Activated T-helper 2 cell treated with anti-CD3 and anti-CD28 coated beads, Interferon-gamma antibody, Interleukin-2, Interleukin-4, amounts not matched to agents 10 μg/mL and 5 μg/mL and 100 μg/mL, durations not matched to agents 14 hours and 24 hours and 36 hours (primary cell): ENCODE measurements at regions not wholly inside any gene's neighbourhood (a gene's known extent, or its start where the extent isn't known, plus 50 kb on each side); places are given as distances from the start of the nearest gene placed in this dataset.

ENCODE experiments used
- DNase-seq: peaks from one replicate; pipeline ENCODE4 v3.0.0; 2021; ENCODE audit warnings: low spot score
- H3K27ac Mint-ChIP-seq: one replicate; pipeline ENCODE4 v1.8.0; 2021; ENCODE audit warnings: mixed read lengths
- H3K27me3 Mint-ChIP-seq: one replicate; pipeline ENCODE4 v1.8.0; 2021; ENCODE audit warnings: low read depth, mixed read lengths
- H3K36me3 Mint-ChIP-seq: one replicate; pipeline ENCODE4 v1.8.0; 2021; ENCODE audit warnings: low read depth, mixed read lengths
- H3K4me1 Mint-ChIP-seq: one replicate; pipeline ENCODE4 v1.8.0; 2021; ENCODE audit warnings: low read depth, mixed read lengths
- H3K4me3 Mint-ChIP-seq: one replicate; pipeline ENCODE4 v1.8.0; 2021; ENCODE audit warnings: low read depth, mild to moderate bottlenecking, moderate library complexity, mixed read lengths
- H3K9me3 Mint-ChIP-seq: one replicate; pipeline ENCODE4 v1.8.0; 2021; ENCODE audit warnings: mixed read lengths
- intact Hi-C: fragments of 100-400 bp; cut with micrococcal nuclease; formaldehyde crosslinking; loops from one replicate; pipeline ENCODE4 v1.15.1; 2023

DNA sequence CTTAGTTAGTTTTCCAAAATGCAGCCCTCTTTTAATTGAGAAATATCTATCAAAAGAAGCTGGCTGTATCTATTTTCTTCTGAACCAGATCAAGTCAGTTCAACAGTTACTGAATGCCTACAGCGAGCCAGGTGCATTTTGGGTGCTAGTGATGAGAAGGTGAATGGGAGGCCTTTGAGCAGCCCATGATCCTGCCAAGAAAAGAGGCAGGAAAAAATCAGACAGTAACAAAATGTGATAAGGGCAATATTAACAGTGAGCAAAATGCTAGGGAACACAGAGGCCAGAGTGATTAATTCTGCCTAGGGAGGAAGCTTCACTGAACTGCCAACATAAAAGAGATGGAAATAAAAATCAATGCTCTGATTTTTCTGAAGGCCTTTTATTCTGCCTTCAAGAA lies 248.5 kb downstream of the SNCA start:
- Mint-ChIP-seq H3K9me3 (no peaks in the 10 kb centered on the region), H3K4me1 (no peaks in the 10 kb centered on the region), H3K27ac (no peak overlapping the region), H3K36me3 (no peaks in the 10 kb centered on the region), H3K27me3 (peaks cover 13% of the 10 kb centered on the region), H3K4me3 (no peak overlapping the region)
- no peak for DNase-seq
- intact Hi-C loops, result loop anchor here (5.0 kb wide), 1 partner anchor 314 kb away; no protein-coding TSS in a partner anchor

DNA sequence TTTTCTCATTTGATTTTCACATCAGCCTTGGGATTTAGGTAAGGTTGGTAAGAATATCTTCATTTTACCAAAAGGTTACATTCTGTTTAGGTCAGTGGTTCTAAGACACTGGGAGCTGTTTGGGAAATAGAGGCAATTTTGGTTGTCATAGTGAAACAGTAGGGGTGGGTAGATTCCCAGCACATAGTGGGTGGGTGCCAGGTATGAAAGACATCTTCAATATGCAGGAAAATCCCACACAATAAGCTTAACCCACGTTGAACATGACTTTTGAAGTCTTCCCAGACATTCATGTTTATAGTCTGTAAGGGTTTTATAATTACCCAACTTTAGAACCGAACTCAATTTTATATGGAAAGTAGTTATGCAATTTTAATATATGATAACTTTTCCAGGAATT lies 249.6 kb downstream of the SNCA start:
- intact Hi-C loops, result loop anchor here (5.0 kb wide), 1 partner anchor 315 kb away; no protein-coding TSS in a partner anchor
- H3K36me3 Mint-ChIP-seq, result no peaks in the 10 kb centered on the region
- no peaks in the 10 kb centered on the region for H3K4me1 Mint-ChIP-seq
- H3K27me3 Mint-ChIP-seq, result peaks cover 12% of the 10 kb centered on the region
- H3K27ac Mint-ChIP-seq, result no peak overlapping the region
- no peaks in the 10 kb centered on the region for H3K9me3 Mint-ChIP-seq
- no peak for DNase-seq
- H3K4me3 Mint-ChIP-seq, result no peak overlapping the region

GRCh38 chr4:89586864-89587263 lies 250.1 kb downstream of the SNCA start:
- no peak for DNase-seq
- no peak overlapping the region for H3K4me3 Mint-ChIP-seq
- no peak overlapping the region for H3K27ac Mint-ChIP-seq
- H3K4me1 Mint-ChIP-seq, result no peaks in the 10 kb centered on the region
- peaks cover 16% of the 10 kb centered on the region for H3K27me3 Mint-ChIP-seq
- intact Hi-C loops, result loop anchor here (5.0 kb wide), 1 partner anchor 315 kb away; no protein-coding TSS in a partner anchor
- H3K36me3 Mint-ChIP-seq, result no peaks in the 10 kb centered on the region
- H3K9me3 Mint-ChIP-seq, result no peaks in the 10 kb centered on the region

DNA sequence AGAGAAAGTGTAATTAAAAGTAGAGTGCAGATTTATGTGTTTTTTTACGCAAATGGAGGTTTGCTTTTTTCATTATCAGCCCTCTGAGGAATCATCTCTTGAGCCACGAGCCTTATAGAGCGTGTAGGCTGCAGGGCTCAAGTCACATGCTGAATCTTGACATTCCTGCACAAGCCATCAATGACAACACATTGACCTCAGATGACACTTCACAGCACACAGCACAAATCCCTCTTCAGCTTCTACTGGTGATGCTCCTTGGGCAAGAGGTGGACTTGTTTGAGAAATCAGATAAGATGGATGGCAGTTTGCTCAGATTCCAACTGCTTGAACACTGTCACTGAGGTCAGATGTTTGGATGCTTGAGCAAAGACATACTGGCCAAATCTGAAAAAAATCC lies 250.6 kb downstream of the SNCA start:
- peaks cover 16% of the 10 kb centered on the region for H3K27me3 Mint-ChIP-seq
- intact Hi-C loops, result loop anchor here (5.0 kb wide), 1 partner anchor 316 kb away; no protein-coding TSS in a partner anchor
- no peak overlapping the region for H3K4me3 Mint-ChIP-seq
- no peak for DNase-seq
- no peak overlapping the region for H3K27ac Mint-ChIP-seq
- H3K9me3 Mint-ChIP-seq, result no peaks in the 10 kb centered on the region
- H3K4me1 Mint-ChIP-seq, result no peaks in the 10 kb centered on the region
- no peaks in the 10 kb centered on the region for H3K36me3 Mint-ChIP-seq

GRCh38 chr4:89582756-89583505 lies 254.0 kb downstream of the SNCA start:
- H3K9me3 Mint-ChIP-seq, result no peaks in the 10 kb centered on the region
- no peak overlapping the region for H3K4me3 Mint-ChIP-seq
- intact Hi-C loops, result no loop called here
- H3K27me3 Mint-ChIP-seq, result peaks cover 17% of the 10 kb centered on the region
- H3K36me3 Mint-ChIP-seq, result no peaks in the 10 kb centered on the region
- DNase-seq, result no peak
- no peaks in the 10 kb centered on the region for H3K4me1 Mint-ChIP-seq
- no peak overlapping the region for H3K27ac Mint-ChIP-seq

DNA sequence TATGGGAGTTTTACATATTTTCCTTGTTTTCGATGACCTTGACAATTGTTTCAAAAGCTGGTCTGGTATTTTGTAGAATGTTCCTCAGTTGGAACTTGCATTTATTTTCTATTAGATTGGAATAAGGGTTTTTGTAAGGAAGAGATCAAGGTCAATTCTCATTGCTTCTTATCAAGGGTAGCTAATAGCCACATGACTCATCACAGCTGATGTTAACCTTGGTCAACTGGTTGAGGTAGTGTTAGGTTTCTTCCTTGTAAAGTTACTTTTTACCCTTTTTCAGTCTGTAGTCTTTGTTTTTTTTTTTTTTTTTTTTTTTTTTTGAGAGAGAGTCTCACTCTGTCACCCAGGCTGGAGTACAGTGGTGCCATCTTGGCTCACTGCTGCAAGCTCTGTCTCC lies 257.2 kb downstream of the SNCA start:
- DNase-seq, result no peak
- Mint-ChIP-seq H3K4me1 (no peaks in the 10 kb centered on the region), H3K27me3 (peaks cover 12% of the 10 kb centered on the region), H3K27ac (no peak overlapping the region), H3K4me3 (no peak overlapping the region), H3K36me3 (no peaks in the 10 kb centered on the region), H3K9me3 (no peaks in the 10 kb centered on the region)
- intact Hi-C loops, result no loop called here

- H3K9me3 Mint-ChIP-seq, result no peaks in the 10 kb centered on the region
- no peak overlapping the region for H3K4me3 Mint-ChIP-seq
- H3K4me1 Mint-ChIP-seq, result no peaks in the 10 kb centered on the region
- H3K27ac Mint-ChIP-seq, result no peak overlapping the region
- intact Hi-C loops, result no loop called here
- H3K27me3 Mint-ChIP-seq, result peaks cover 5% of the 10 kb centered on the region
- no peaks in the 10 kb centered on the region for H3K36me3 Mint-ChIP-seq
- DNase-seq, result no peak
Observed at GRCh38 chr4:89576246-89576645, 260.7 kb downstream of the SNCA start.

- H3K4me1 Mint-ChIP-seq, result no peaks in the 10 kb centered on the region
- no peak overlapping the region for H3K27ac Mint-ChIP-seq
- H3K4me3 Mint-ChIP-seq, result no peak overlapping the region
- no peaks in the 10 kb centered on the region for H3K36me3 Mint-ChIP-seq
- intact Hi-C loops, result no loop called here
- DNase-seq, result no peak
- peaks cover 8% of the 10 kb centered on the region for H3K27me3 Mint-ChIP-seq
- H3K9me3 Mint-ChIP-seq, result no peaks in the 10 kb centered on the region
Observed at GRCh38 chr4:89575840-89576239, 261.1 kb downstream of the SNCA start.

GRCh38 chr4:89574176-89574575 lies 262.8 kb downstream of the SNCA start:
- H3K27ac Mint-ChIP-seq, result no peak overlapping the region
- no peak for DNase-seq
- no peaks in the 10 kb centered on the region for H3K9me3 Mint-ChIP-seq
- peaks cover 18% of the 10 kb centered on the region for H3K27me3 Mint-ChIP-seq
- no peaks in the 10 kb centered on the region for H3K4me1 Mint-ChIP-seq
- intact Hi-C loops, result no loop called here
- no peaks in the 10 kb centered on the region for H3K36me3 Mint-ChIP-seq
- no peak overlapping the region for H3K4me3 Mint-ChIP-seq

DNA sequence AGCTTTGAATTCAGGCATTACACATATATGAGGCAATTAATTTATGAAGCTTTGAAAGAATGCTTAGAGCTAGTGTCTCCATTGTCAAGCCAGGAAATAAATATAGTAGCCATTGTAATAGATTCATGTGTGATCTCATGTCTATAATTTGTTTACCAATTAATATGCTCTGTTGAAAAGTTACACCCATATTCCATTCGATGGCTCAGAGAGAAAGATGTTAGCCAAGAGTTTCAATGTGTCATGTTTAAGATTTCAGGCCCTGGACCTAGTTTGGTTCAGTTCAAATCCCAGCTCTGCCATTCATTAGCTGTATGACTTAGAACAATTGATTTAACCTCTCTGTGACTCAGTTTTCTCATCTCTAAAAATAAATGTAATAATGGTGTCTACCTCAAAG lies 263.3 kb downstream of the SNCA start:
- no peak overlapping the region for H3K4me3 Mint-ChIP-seq
- H3K9me3 Mint-ChIP-seq, result no peaks in the 10 kb centered on the region
- H3K4me1 Mint-ChIP-seq, result no peaks in the 10 kb centered on the region
- H3K36me3 Mint-ChIP-seq, result no peaks in the 10 kb centered on the region
- intact Hi-C loops, result no loop called here
- peaks cover 17% of the 10 kb centered on the region for H3K27me3 Mint-ChIP-seq
- DNase-seq, result no peak
- H3K27ac Mint-ChIP-seq, result no peak overlapping the region

- DNase-seq, result no peak
Observed at GRCh38 chr4:89572224-89572858, 264.6 kb downstream of the SNCA start.

DNA sequence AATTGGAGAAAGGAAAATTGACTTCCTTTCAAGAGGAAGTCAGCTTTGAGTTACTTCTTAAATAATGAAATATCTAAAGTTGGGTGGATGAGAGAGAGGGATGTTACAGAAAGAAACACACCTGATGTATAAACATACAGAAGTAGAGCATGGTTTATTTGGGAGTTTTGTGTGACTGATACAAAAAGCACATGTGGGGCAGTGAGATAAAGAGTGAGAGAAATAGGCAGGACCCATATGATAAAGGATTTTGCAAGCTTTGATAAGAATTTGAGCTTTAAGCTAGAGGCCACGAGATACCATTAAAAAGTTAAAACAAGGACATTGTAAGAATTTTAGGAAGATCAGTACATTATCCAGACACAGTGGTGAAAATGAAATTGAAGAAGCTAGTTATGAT lies 263.3 kb upstream of the GPRIN3 start:
- DNase-seq, result no peak
- H3K27me3 Mint-ChIP-seq, result peaks cover 18% of the 10 kb centered on the region
- H3K9me3 Mint-ChIP-seq, result no peaks in the 10 kb centered on the region

More at GRCh38 chr4:89572224-89572858, 264.6 kb downstream of the SNCA start:
- no peaks in the 10 kb centered on the region for H3K9me3 Mint-ChIP-seq
- no peak overlapping the region for H3K27ac Mint-ChIP-seq
- H3K4me1 Mint-ChIP-seq, result no peaks in the 10 kb centered on the region
- H3K36me3 Mint-ChIP-seq, result no peaks in the 10 kb centered on the region
- intact Hi-C loops, result no loop called here
- no peak overlapping the region for H3K4me3 Mint-ChIP-seq
- peaks cover 19% of the 10 kb centered on the region for H3K27me3 Mint-ChIP-seq

GRCh38 chr4:89567936-89568335 lies 260.3 kb upstream of the GPRIN3 start:
- Mint-ChIP-seq H3K27ac (no peak overlapping the region), H3K27me3 (peaks cover 18% of the 10 kb centered on the region), H3K4me1 (peaks cover 8% of the 10 kb centered on the region), H3K36me3 (no peaks in the 10 kb centered on the region), H3K4me3 (no peak overlapping the region), H3K9me3 (no peaks in the 10 kb centered on the region)
- no peak for DNase-seq
- intact Hi-C loops, result no loop called here

More for the DNA sequence above, 263.3 kb upstream of the GPRIN3 start:
- Mint-ChIP-seq H3K27ac (no peak overlapping the region), H3K36me3 (no peaks in the 10 kb centered on the region), H3K4me1 (no peaks in the 10 kb centered on the region), H3K4me3 (no peak overlapping the region)
- intact Hi-C loops, result no loop called here
